Activated T-cell treated with anti-CD3 and anti-CD28 coated beads, Interleukin-2, amount 50 U/mL, for 48 hours (primary cell): ENCODE measurements at regions not wholly inside any gene's neighbourhood (a gene's known extent, or its start where the extent isn't known, plus 50 kb on each side); places are given as distances from the start of the nearest gene placed in this dataset.

Source experiments
- DNase-seq, 2 experiments: peaks; one replicate each; pipeline ENCODE4 v3.0.0-alpha.2; 2020

GRCh38 chr1:112779665-112780526, 64.8 kb upstream of the PPM1J start:
- no peak for DNase-seq

- no peak for DNase-seq
Observed at GRCh38 chr1:112778137-112778536, 63.0 kb upstream of the PPM1J start.

- DNase-seq, result no peak
Observed at GRCh38 chr1:112776688-112777087, 61.6 kb upstream of the PPM1J start.

GRCh38 chr1:112772781-112773180, 57.6 kb upstream of the PPM1J start:
- no peak for DNase-seq

- DNase-seq, result no peak
Observed at GRCh38 chr1:112770724-112771123, 55.6 kb upstream of the PPM1J start.

GRCh38 chr1:112769611-112770010, 54.5 kb upstream of the PPM1J start:
- no peak for DNase-seq

GRCh38 chr1:112767646-112768045, 52.5 kb upstream of the PPM1J start:
- no peak for DNase-seq
